K562 (cell line): ENCODE measurements at regions not wholly inside any gene's neighbourhood (a gene's known extent, or its start where the extent isn't known, plus 50 kb on each side); places are given as distances from the start of the nearest gene placed in this dataset.
A peak's percentile ranks its signal among the peaks of the same experiment; 100 is the strongest.

Source experiments
- ATAC-seq: fragments of 200-7000 bp; cut with Tn5 transposase; 3 replicates; pipeline ENCODE4 v1.9.1; 2020; ENCODE audit warnings: moderate library complexity
- BruUV-seq: library from RNA; stranded (reverse); fragments of 400-500 nt; replicated peaks from 2 replicates; lab custom pipeline; 2021; lab: Mats Ljungman, UMichigan
- CTCF ChIA-PET: fragments of 300-600 bp; formaldehyde crosslinking; extraction: SDS; loops from one replicate; lab custom pipeline; 2021; ENCODE audit warnings: low intra/inter-chr PET ratio; lab: Yijun Ruan, JAX
- POLR2A ChIA-PET: fragments of 300-600, 350-650 bp; sonication (Branson Sonifier 250); formaldehyde crosslinking; extraction: SDS; loops from one replicate; lab custom pipeline; 2021; ENCODE audit warnings: antibody characterized with exemption, inconsistent platforms; lab: Yijun Ruan, JAX
- DNase-seq, 4 experiments: peaks; one replicate each; pipeline versions ENCODE4 v3.0.0 to v3.0.0-alpha.2; 2011 to 2018; ENCODE audit warnings: low spot score in 3 of 4, mixed read lengths in 3 of 4; ENCODE audit errors: extremely low read depth in 1 of 4
- FAIRE-seq: peaks from 2 replicates; lab custom pipeline; 2011; peaks lifted over from hg19 to GRCh38; lab: Jason Lieb, UNC
- H2AFZ ChIP-seq: 2 replicates; pipeline ENCODE4 v1.6.0; 2011; ENCODE audit warnings: low read depth, low read length, control low read depth, inconsistent platforms
- H3K27ac ChIP-seq: fragments of 200-600 bp; 3 replicates; pipeline ENCODE4 v1.8.0; 2011; ENCODE audit warnings: low read depth, mild to moderate bottlenecking, control low read depth, inconsistent platforms, low read length, moderate library complexity, mixed read lengths; ENCODE audit errors: extremely low read depth
- H3K27me3 ChIP-seq, 2 experiments: fragments of 300-600 bp in 1 of 2; 2 replicates in 1 of 2; 3 replicates in 1 of 2; pipeline versions ENCODE4 v1.6.0 to v1.8.0; 2011; ENCODE audit warnings: inconsistent platforms in 2 of 2, low read length in 2 of 2, mild to moderate bottlenecking in 1 of 2, mixed read lengths in 1 of 2, moderate library complexity in 1 of 2; ENCODE audit not compliant: control insufficient read depth in 2 of 2, insufficient read depth in 2 of 2
- H3K36me3 ChIP-seq: fragments of 300-600 bp; 3 replicates; pipeline ENCODE4 v1.8.0; 2011; ENCODE audit warnings: mild to moderate bottlenecking, low read length, inconsistent platforms; ENCODE audit not compliant: control insufficient read depth, insufficient read depth
- H3K4me1 ChIP-seq, 2 experiments: fragments of 200-600 bp in 1 of 2; replicated peaks in 1 of 2; 2 replicates in 1 of 2; 3 replicates in 1 of 2; pipeline versions ENCODE4 v1.5.1 to v1.8.0; 2011; ENCODE audit warnings: inconsistent platforms in 2 of 2, low read length in 2 of 2, mild to moderate bottlenecking in 1 of 2, mixed read lengths in 1 of 2, moderate library complexity in 1 of 2; ENCODE audit not compliant: control insufficient read depth in 2 of 2, insufficient read depth in 2 of 2
- H3K4me2 ChIP-seq: 2 replicates; pipeline ENCODE4 v1.6.1; 2011; ENCODE audit warnings: low read length, control low read depth, inconsistent platforms, mixed read lengths; ENCODE audit not compliant: insufficient read depth
- H3K4me3 ChIP-seq: fragments of 200-600 bp; sonication (generic), shearing (Covaris generic); 2 replicates; pipeline ENCODE4 v1.5.1; 2016; ENCODE audit warnings: control low read depth, inconsistent platforms
- H3K79me2 ChIP-seq: fragments of 200-600 bp; 3 replicates; pipeline ENCODE4 v1.8.0; 2011; ENCODE audit warnings: low read length, inconsistent platforms; ENCODE audit not compliant: control insufficient read depth, insufficient read depth
- H3K9ac ChIP-seq, 2 experiments: 2 replicates each; pipeline versions ENCODE4 v1.6.0 to v1.6.1; 2011; ENCODE audit warnings: low read depth in 2 of 2, low read length in 2 of 2, control low read depth in 1 of 2, inconsistent platforms in 1 of 2, mild to moderate bottlenecking in 1 of 2, mixed read lengths in 1 of 2; ENCODE audit not compliant: insufficient read depth in 1 of 2
- H3K9me1 ChIP-seq: one replicate; pipeline ENCODE4 v1.6.0; 2011; ENCODE audit warnings: inconsistent platforms, mild to moderate bottlenecking, low read length, moderate library complexity; ENCODE audit not compliant: control insufficient read depth, insufficient read depth
- H3K9me3 ChIP-seq: replicated peaks from 2 replicates; pipeline ENCODE4 v1.5.1; 2011; ENCODE audit warnings: low read depth, low read length, inconsistent platforms; ENCODE audit not compliant: control insufficient read depth, insufficient read depth
- H4K20me1 ChIP-seq: replicated peaks from 2 replicates; pipeline ENCODE4 v1.6.1; 2011; ENCODE audit warnings: low read length, inconsistent platforms, mixed read lengths; ENCODE audit not compliant: control insufficient read depth, insufficient read depth
- ARID2 ChIP-seq: fragments of 450-650 bp; IDR thresholded peaks from 2 replicates; pipeline ENCODE4 v1.6.1; 2017; ENCODE audit warnings: antibody characterized with exemption, mild to moderate bottlenecking
- BRF1 ChIP-seq: IDR thresholded peaks from 3 replicates; pipeline ENCODE4 v1.6.1; 2011; ENCODE audit warnings: borderline replicate concordance, mild to moderate bottlenecking; ENCODE audit not compliant: insufficient read length; ENCODE audit errors: extremely low read depth
- CTCF ChIP-seq, 3 experiments: IDR thresholded peaks in 2 of 3; conservative IDR thresholded peaks in 1 of 3; 2 replicates each; pipeline ENCODE4 v1.5.1; 2011 to 2012; ENCODE audit warnings: low read length in 3 of 3, mild to moderate bottlenecking in 3 of 3, control low read depth in 2 of 3, improper control_type of control experiment in 1 of 3, inconsistent platforms in 1 of 3, low read depth in 1 of 3, mixed read lengths in 1 of 3, moderate library complexity in 1 of 3; ENCODE audit not compliant: insufficient read depth in 2 of 3
- CTCFL ChIP-seq: IDR thresholded peaks from 2 replicates; pipeline ENCODE4 v1.6.1; 2011; ENCODE audit warnings: borderline replicate concordance, low read depth, mild to moderate bottlenecking, moderate library complexity, low read length; ENCODE audit not compliant: insufficient read depth, poor library complexity, severe bottlenecking
- FOXK1 ChIP-seq: sonication (generic); formaldehyde crosslinking; IDR thresholded peaks from 2 replicates; pipeline ENCODE4 v1.8.0; 2022; ENCODE audit warnings: missing genetic modification reagents, mild to moderate bottlenecking, borderline replicate concordance
- HDAC1 ChIP-seq, 2 experiments: fragments of 450-650 bp; IDR thresholded peaks; 2 replicates each; pipeline ENCODE4 v1.6.1; 2016 to 2017; ENCODE audit warnings: inconsistent platforms in 1 of 2, mild to moderate bottlenecking in 1 of 2, moderate library complexity in 1 of 2
- MAFG ChIP-seq: fragments of 450-650 bp; conservative IDR thresholded peaks from 2 replicates; pipeline ENCODE4 v1.6.1; 2016; ENCODE audit warnings: missing genetic modification characterization, missing compliant biosample characterization
- NBN ChIP-seq: fragments of 450-650 bp; IDR thresholded peaks from 2 replicates; pipeline ENCODE4 v1.6.1; 2016; ENCODE audit warnings: low read depth, mild to moderate bottlenecking
- POLR2AphosphoS5 ChIP-seq: IDR thresholded peaks from 2 replicates; pipeline ENCODE4 v1.6.1; 2011; ENCODE audit warnings: mild to moderate bottlenecking, low read depth, low read length, moderate library complexity; ENCODE audit not compliant: control insufficient read depth, insufficient read depth
- PTTG1 ChIP-seq: fragments of 450-650 bp; IDR thresholded peaks from 2 replicates; pipeline ENCODE4 v1.6.1; 2016; ENCODE audit warnings: low read depth, mild to moderate bottlenecking, missing genetic modification characterization, missing compliant biosample characterization
- SMARCC2 ChIP-seq: fragments of 450-650 bp; IDR thresholded peaks from 2 replicates; pipeline ENCODE4 v1.6.1; 2017; ENCODE audit warnings: antibody characterized with exemption, moderate library complexity, mild to moderate bottlenecking, low read depth
- USF2 ChIP-seq: sonication (generic); formaldehyde crosslinking; IDR thresholded peaks from 2 replicates; pipeline ENCODE4 v1.5.0; 2020; ENCODE audit warnings: missing genetic modification reagents
- ZFP36 ChIP-seq: fragments of 150-350 bp; IDR thresholded peaks from 2 replicates; pipeline ENCODE4 v1.6.1; 2018; ENCODE audit warnings: low read length, low read depth; ENCODE audit not compliant: partially characterized antibody
- ZNF175 ChIP-seq: fragments of 200-800 bp; sonication (Bioruptor generic); IDR thresholded peaks from 2 replicates; pipeline ENCODE4 v1.6.1; 2016; ENCODE audit warnings: low read depth, mild to moderate bottlenecking, missing genetic modification characterization, missing compliant biosample characterization
- WGBS: fragments of 100-300 bp; shearing (Covaris generic); methylation state at CpG from one replicate; pipeline ENCODE4 v1.1.6; 2016; ENCODE audit warnings: low coverage, mixed read lengths; ENCODE audit not compliant: insufficient coverage; ENCODE audit errors: missing lambda C conversion rate; 5-methylcytosine and 5-hydroxymethylcytosine counted together
- in situ Hi-C: fragments of 300-500 bp; cut with MboI; formaldehyde crosslinking; loops from 4 replicates; pipeline ENCODE4 v1.15.0; 2018; ENCODE audit warnings: inconsistent platforms, mixed read lengths
- intact Hi-C: fragments of 100-400 bp; cut with micrococcal nuclease; formaldehyde crosslinking; loops from 2 replicates; pipeline ENCODE4 v1.14.2; 2022

GRCh38 chr20:52244702-52245101, 53.1 kb upstream of the ZFP64 start (continued):
- TF ChIP-seq CTCFL, result no peak
- no peak for TF ChIP-seq BRF1
- no peak for TF ChIP-seq ARID2
- no peak for TF ChIP-seq NBN
- no peak for TF ChIP-seq HDAC1 (IDR thresholded peaks at IDR 0.05)
- TF ChIP-seq SMARCC2, result no peak

GRCh38 chr20:52242237-52243230, 51.0 kb upstream of the ZFP64 start:
- DNase-seq (peak in 2 of 4 experiments; percentile 6 to 18), FAIRE-seq (peak; percentile 65), ATAC-seq (no peak)
- no peaks in the 10 kb centered on the region; the same call in 2 of the 3 replicates for H3K36me3 ChIP-seq
- no peak overlapping the region for H3K4me3 ChIP-seq
- H3K27me3 ChIP-seq, result no peaks in the 10 kb centered on the region
- POLR2A ChIA-PET, result no interaction called here
- no peaks in the 10 kb centered on the region for H3K9me1 ChIP-seq
- intact Hi-C loops (loop anchor here (2.0 kb wide), 1 partner anchor 136 kb away; no protein-coding TSS in a partner anchor), in situ Hi-C loops (no loop called here)
- CTCF ChIA-PET, result interaction anchor here (0.6 to 1.0 kb wide), 2 partner anchors 131 to 1305 kb away, joined by 4 read pairs; no protein-coding TSS in a partner anchor
- no peak overlapping the region for H3K4me2 ChIP-seq
- no peak overlapping the region for H3K27ac ChIP-seq
- no peak overlapping the region for H2AFZ ChIP-seq
- 14% methylated on average over 7 of the region's 7 CpGs for WGBS
- BruUV-seq, result no TSS peak
- H3K9ac ChIP-seq, result no peak overlapping the region
- peaks cover 0 to 4% of the 10 kb centered on the region in 2 experiments; a peak in 1 of 5 replicates for H3K4me1 ChIP-seq
- H3K79me2 ChIP-seq, result no peaks in the 10 kb centered on the region; the same call in 2 of the 3 replicates
- H3K9me3 ChIP-seq, result no peaks in the 10 kb centered on the region
- H4K20me1 ChIP-seq, result no peaks in the 10 kb centered on the region
- TF ChIP-seq FOXK1 (CRISPR knock-in tag) (no peak), USF2 (no peak), ZFP36 (no peak), CTCF (IDR thresholded peaks at IDR 0.05 in 2 of 3, conservative IDR thresholded peaks at IDR 0.05 in 1 of 3; ENCODE audit: insufficient read depth in 2 of 3, low read depth in 1 of 3, low read length in 3 of 3) (peak in 1 of 3 experiments; percentile 61; a peak in 3 of 6 replicates), MAFG (tag) (peak; percentile 54), POLR2AphosphoS5 (no peak), PTTG1 (tag) (no peak), ZNF175 (CRISPR knock-in tag) (no peak)
